HG03378 (cell line): ENCODE measurements at regions not wholly inside any gene's neighbourhood (a gene's known extent, or its start where the extent isn't known, plus 50 kb on each side); places are given as distances from the start of the nearest gene placed in this dataset.

ENCODE experiments used
- ATAC-seq: cut with Tn5 transposase; IDR thresholded peaks from one replicate; pipeline ENCODE4 v1.9.1; 2021; ENCODE audit warnings: mild to moderate bottlenecking, moderate library complexity; ENCODE audit not compliant: unreplicated experiment

- no peak for ATAC-seq
These were observed 193.5 kb downstream of the ANXA2 start for GRCh38 chr15:60204131-60204885.

- no peak for ATAC-seq
These were observed 189.1 kb downstream of the ANXA2 start for GRCh38 chr15:60208709-60209108.

DNA sequence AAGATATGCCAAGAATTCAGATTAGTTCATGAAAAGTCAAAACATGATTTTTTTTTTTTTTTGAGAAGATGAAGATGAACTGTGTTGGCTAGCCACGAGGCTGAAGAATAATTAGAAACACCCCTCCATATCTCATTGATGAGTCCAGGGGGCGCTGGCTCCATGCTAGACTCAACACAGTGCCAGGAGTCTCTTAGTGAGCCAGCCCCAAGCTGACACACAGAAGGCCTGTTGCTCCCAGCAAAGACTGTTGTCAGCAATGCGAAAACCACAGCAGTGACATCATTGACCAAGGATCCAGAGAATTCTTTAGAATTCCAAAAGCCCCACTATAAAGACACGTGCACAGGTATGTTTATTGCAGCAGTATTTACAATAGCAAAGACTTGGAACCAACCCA, 185.2 kb downstream of the ANXA2 start:
- no peak for ATAC-seq

- ATAC-seq = no peak
These were observed 184.3 kb downstream of the ANXA2 start for GRCh38 chr15:60213377-60214000.

DNA sequence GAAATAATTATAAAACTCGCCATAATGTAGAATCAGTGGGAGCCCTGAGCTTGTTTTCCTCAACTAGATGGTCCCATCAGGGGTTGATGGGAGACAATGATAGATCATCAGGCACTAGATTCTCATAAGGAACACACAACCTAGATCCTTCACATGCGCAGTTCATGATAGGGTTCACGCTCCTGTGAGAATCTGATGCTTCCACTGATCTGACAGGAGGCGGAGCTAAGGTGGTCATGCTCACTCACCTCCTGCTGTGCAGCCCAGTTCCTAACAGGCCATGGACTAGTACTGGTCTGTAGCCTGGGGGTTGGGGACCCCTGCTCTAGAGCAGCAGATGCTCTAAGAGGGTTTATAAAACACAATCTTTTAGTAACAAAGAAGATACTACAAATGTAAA, 183.6 kb downstream of the ANXA2 start:
- ATAC-seq = no peak

GRCh38 chr15:60215225-60215963, 182.4 kb downstream of the ANXA2 start:
- no peak for ATAC-seq

GRCh38 chr15:60217161-60217560, 180.6 kb downstream of the ANXA2 start:
- no peak for ATAC-seq

DNA sequence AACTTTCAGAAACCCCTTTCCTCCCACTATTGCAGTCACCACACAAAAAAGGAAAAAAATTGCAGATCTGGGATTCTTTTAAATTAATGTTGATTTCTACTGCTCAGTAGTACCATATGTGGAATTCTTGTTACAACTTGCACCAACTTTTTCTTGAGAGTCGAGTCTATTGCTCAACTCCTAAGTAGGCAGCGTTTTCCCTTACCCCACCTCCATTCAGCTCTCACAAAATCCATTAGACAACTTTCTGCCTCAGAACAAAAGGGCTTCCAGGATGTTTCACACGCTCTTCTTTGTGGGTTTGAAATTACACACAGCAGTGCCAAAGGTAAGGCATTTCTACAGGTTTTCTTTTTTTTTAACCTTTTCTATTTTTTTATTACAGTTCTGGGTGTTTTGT, 179.5 kb downstream of the ANXA2 start:
- ATAC-seq = no peak

- ATAC-seq = no peak
These were observed 177.9 kb downstream of the ANXA2 start for GRCh38 chr15:60219866-60220265.

DNA sequence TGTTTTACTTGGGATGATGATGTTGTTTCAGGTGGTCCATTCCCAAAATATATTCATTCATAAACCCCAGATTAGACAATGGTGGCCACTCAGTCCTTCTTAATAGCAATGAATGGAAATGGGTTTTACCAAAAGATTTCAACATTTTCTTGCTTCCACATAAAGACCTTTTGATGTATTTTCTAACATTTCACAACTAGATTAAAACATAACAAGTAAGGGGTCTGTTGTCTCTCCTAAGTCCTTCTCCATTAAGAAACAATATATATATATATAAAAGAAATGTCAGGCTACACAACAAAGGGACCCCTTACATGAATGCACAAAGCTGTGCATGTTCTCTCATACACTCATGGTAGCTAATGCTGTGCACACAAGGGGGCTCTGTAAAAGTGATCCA, 176.4 kb downstream of the ANXA2 start:
- no peak for ATAC-seq

DNA sequence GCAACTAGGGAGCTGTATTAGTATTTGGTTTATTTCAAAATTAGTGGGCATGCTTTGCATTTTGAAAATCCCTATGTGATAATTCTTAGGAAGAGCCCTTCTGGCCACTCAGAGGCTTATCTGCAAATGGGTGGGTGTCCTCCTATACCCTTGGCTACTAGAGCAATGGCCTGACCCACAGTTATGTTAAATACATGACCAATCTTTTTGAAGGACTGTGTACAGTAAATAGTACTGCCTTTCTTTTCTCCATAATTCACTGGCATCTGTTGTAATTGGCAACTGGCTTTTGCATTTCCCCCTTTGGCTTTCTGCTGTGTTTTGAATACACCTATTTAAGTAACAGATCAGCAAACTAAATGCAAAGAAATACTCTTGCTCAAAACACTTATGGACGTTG, 175.4 kb downstream of the ANXA2 start:
- no peak for ATAC-seq

DNA sequence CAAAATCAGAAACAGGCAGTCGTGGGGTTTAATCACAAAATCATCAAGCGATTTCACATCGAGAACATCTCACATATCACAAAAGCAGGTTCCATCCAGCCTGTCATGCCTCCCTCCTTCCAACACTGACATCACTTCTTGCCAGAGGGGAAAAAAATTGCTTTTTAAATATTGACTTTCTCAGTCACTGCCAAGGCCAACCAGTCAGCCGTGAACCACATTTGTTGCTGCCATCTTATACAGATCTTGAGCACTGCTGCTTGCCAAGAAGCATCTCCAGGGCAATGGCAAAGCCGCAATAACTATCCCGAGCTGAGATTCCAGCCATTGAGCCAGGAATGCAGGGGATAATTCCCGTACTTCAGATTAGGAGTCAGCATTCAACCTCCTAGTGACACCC, 174.6 kb downstream of the ANXA2 start:
- no peak for ATAC-seq

- ATAC-seq = no peak
These were observed 170.9 kb downstream of the ANXA2 start for GRCh38 chr15:60226924-60227323.

- ATAC-seq = no peak
These were observed 169.7 kb downstream of the ANXA2 start for GRCh38 chr15:60228101-60228500.

DNA sequence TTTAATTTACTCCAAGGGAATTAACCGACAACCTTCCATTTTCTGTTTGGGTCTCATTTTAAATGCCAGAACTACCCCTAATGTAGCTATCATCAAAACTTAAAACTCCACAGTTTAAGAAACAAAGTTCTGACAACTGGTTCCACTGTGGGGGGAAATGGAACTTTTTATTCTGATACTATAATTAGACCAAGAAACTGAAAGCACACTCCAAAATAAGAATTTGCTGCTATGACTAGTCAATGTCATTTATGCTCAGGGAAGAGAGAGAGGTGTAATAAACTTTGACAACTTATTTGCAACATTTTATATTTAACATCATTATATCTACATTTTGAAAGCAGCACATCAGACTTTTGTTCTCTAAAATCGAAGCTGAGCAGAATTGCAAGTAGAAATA, 169.2 kb downstream of the ANXA2 start:
- ATAC-seq = no peak

GRCh38 chr15:60235951-60236710, 161.7 kb downstream of the ANXA2 start:
- no peak for ATAC-seq

- no peak for ATAC-seq
These were observed 160.3 kb downstream of the ANXA2 start for GRCh38 chr15:60237446-60237845.

GRCh38 chr15:60243769-60244168, 154.0 kb downstream of the ANXA2 start:
- no peak for ATAC-seq

- no peak for ATAC-seq
These were observed 153.0 kb downstream of the ANXA2 start for GRCh38 chr15:60244813-60245212.

DNA sequence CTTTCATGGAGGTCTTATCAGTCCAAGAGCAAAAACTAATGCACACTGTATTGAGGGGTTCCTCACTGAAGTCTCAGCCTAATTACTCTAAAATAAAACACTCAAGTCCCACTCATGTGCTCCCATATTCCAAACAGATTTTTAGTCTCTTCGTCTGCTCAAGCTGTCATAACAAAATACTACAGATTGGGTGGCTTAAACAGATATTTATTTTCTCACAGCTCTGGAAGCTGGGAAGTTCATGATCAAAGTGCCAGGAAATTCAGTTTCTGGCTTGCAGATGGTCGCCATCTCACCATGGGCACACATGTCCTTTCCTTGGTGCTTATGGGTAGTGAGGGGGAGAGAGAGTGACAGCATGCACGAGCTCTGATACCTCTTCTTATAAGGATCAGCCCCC, 147.5 kb downstream of the ANXA2 start:
- ATAC-seq = no peak

GRCh38 chr15:60251300-60252070, 146.3 kb downstream of the ANXA2 start:
- ATAC-seq = no peak
